HG02852 (cell line): ENCODE measurements at regions not wholly inside any gene's neighbourhood (a gene's known extent, or its start where the extent isn't known, plus 50 kb on each side); places are given as distances from the start of the nearest gene placed in this dataset.
"Not testable (repeated sequence)": the region's sequence is repeated elsewhere in the genome, so short reads cannot be mapped to it uniquely, and the experiment has no call there.

Experiments used
- ATAC-seq: cut with Tn5 transposase; IDR thresholded peaks from one replicate; pipeline ENCODE4 v1.9.1; 2021; ENCODE audit warnings: mild to moderate bottlenecking, moderate library complexity; ENCODE audit not compliant: unreplicated experiment

DNA sequence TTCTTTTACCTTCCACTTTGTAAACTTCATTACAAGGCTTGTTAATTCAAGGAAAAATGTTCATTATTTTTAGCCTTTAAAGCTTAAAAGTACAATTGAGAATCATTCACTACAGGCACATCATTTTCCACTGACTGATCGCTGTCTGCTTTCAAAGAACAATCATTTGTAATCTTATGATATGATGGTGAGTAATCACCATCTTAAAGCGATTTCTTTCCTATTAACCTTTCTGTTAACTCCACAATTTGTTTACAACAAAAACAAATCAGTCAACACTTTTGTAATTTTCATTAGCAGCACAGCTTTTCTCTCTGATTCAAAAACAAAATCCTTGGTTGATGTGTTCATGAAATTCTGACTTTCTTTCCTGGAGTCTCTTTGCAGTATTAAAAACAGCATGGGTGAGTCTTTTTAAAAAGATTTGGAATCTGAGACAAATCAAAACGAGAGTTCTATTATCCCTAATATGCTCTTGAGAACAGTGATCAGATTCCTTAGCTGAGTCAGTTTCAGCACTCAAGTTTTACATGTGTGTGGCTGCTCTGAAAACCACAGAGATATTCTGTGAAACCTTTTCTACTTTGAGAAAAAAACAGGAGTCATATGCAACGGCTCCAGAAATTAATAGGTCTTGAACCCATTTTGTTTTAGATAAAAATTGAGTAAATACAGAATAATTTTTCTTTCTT, 145.8 kb upstream of the TMPRSS15 start:
- no peak for ATAC-seq

GRCh38 chr21:18550361-18550760, 146.8 kb upstream of the TMPRSS15 start:
- no peak for ATAC-seq

- no peak for ATAC-seq
Observed at GRCh38 chr21:18553786-18554185, 150.2 kb upstream of the TMPRSS15 start.

GRCh38 chr21:18567770-18568169, 164.2 kb upstream of the TMPRSS15 start:
- ATAC-seq = not testable (repeated sequence)

DNA sequence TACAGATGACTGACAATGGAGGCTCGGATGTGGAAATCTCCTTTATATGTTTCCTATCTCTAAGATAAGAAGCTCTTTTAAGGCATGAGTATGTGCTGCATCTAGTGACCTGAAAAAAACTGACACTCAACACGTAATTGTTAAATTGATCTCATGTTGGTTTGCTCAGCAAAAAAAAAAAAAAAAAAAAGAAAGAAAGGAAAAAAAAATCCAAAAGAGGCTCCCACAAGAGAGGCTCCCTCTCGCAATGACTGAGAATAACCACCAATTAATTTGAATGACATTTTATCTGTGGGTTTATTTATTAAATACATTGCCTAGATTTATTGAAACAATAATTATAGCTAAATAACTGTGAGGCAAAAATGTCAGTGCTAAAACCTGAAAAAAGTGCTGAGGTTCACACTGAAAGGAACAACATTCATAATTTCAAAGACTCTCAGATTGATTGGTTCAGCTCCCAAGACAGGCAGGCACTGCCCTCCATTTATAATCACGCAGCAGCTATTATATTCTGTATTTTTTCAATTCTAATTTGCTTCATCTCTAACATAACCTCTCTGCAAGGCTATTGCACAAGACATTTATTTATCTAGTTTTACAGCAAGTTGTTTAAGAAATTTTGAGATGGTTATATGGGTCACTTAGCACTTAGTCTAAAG, 184.5 kb upstream of the TMPRSS15 start:
- no peak for ATAC-seq

- ATAC-seq = no peak
Observed at GRCh38 chr21:18601146-18601545, 197.6 kb upstream of the TMPRSS15 start.

GRCh38 chr21:18602711-18603110, 199.1 kb upstream of the TMPRSS15 start:
- ATAC-seq = no peak

DNA sequence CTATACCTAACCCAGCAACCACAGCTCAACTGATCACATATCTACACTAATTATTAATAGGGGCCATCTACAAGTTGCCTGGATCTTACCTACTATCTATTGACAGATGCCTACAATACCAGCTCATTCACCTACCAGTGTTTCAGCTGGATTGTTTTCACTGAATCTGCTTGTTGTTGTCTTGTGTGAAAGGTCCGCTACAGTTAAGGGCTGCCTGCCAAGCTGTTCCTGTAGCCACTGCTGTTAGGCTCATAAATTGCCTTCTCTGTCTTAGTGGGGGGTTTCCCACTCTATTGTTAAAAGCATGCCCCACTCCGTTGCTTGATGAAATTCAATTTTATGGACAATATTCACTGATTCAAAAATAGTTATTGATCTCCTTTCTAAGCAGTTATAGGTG, 199.7 kb upstream of the TMPRSS15 start:
- ATAC-seq = no peak

DNA sequence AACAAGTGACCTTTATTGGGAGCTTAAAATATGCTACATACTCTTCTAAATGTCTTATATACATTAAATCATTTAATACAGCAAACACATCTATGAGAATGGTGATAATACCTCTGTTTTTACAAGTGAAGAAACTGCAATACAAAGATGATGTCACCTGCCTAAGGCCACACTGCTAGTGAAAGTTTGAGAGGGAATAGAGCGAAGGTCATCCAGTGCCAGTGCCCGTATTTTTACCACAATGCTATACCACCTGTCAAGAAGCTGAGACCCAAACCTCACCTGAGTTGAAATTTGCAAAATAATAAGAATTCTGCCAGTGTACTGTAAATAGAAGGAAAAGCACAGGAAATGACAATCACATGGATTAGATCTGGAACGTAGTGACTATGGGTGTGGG, 200.4 kb upstream of the TMPRSS15 start:
- ATAC-seq = no peak

GRCh38 chr21:18608226-18608625, 204.6 kb upstream of the TMPRSS15 start:
- no peak for ATAC-seq

DNA sequence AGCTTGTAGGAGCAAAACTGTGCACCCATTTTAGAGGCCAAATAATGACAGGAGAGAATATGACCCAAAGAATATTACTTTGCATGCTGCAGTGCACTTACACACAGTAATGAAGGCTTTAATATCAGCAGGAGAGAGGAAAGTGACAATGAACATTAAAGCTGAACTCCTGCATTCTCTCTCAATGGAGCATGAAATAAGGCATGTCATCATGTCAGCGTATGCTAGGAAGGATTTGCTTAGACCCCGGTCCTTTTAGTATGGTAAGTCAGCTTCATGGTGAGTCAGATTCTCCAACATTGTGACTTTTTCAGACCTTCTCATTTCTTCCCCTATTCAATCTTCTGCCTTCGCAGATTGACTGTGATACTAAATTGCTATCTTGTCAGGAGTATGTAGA, 210.7 kb upstream of the TMPRSS15 start:
- ATAC-seq = no peak

- no peak for ATAC-seq
Observed at GRCh38 chr21:18617291-18617690, 213.7 kb upstream of the TMPRSS15 start.

- no peak for ATAC-seq
Observed at GRCh38 chr21:18620436-18620835, 216.9 kb upstream of the TMPRSS15 start.

GRCh38 chr21:18622383-18622782, 218.8 kb upstream of the TMPRSS15 start:
- no peak for ATAC-seq

GRCh38 chr21:18630446-18630845, 226.9 kb upstream of the TMPRSS15 start:
- ATAC-seq = no peak

GRCh38 chr21:18636897-18637296, 233.3 kb upstream of the TMPRSS15 start:
- ATAC-seq = no peak

DNA sequence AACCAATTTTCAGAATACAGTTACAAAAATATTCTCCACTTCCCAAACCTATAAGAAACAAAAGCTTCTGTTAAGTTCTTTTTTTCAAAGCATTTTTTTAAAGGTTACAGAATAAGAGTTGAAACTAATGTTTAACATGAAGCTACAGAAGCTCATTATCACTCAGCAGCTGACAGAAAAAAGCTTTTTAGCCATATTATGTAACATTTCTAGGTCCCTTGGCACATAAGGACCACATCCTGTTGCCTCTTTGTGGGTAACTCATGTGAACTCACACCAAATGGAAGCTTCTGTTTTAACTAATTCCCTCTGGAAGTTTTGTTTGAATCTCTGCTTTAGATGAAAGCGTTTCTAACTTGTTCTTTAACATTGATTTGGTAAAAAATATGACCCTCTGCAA, 242.5 kb upstream of the TMPRSS15 start:
- ATAC-seq = no peak

DNA sequence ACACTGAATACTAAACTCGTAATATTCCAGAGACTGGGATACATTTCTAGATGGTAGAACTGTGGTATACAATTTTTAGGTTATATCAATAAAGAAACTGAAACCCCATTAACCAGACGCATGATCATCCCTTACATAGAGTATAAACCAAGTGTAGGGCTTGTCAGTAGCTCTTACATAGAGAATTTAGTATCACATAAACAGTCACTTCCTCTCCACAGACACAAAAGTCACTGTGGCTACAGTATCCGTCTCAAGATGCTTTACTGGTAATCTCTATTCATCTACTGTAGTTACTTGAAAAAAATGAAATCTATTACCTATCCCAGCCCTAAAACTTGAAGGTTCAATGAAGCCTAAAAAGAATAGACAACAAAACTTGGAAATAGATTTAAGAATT, 252.3 kb upstream of the TMPRSS15 start:
- ATAC-seq = no peak

DNA sequence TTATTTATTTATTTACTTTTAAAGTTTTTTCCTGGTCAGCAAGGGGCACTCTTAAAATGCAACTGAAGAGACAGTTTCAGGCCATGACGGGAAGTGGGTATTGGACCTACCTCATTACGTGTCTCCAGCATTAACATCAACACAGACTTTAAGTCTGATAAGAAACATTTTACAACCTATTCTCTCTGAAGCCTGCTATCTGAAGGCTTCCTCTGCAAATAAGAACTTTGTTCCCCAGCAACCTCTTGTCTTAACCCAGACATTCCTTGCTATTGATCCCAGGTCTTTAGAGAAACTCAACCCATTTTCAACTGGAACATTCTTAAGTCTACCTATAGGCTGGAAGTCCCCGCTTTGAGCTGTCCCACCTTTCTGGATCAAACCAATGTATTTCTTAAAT, 258.3 kb upstream of the TMPRSS15 start:
- ATAC-seq = no peak

GRCh38 chr21:18663663-18664062, 260.1 kb upstream of the TMPRSS15 start:
- ATAC-seq = no peak

DNA sequence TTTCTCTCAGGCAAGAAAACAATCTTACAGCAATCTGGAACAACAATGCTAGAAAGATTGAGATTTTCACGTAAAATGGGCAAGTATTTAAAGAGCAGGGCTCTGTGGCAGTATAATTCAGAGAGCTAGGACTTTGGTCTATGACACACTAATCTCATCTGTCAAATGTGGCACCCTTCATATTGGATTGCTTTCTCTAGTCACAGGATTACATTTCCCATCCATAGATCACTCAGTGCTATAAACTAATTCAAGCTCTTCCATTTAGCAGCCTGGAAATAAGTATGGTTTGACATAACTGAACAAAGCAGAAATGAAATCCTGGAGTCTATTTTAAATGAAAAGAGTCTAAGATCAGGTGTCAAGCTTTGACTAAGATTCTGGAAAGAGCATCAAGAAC, 263.1 kb upstream of the TMPRSS15 start:
- ATAC-seq = no peak

- no peak for ATAC-seq
Observed at GRCh38 chr21:18673789-18674188, 270.2 kb upstream of the TMPRSS15 start.

DNA sequence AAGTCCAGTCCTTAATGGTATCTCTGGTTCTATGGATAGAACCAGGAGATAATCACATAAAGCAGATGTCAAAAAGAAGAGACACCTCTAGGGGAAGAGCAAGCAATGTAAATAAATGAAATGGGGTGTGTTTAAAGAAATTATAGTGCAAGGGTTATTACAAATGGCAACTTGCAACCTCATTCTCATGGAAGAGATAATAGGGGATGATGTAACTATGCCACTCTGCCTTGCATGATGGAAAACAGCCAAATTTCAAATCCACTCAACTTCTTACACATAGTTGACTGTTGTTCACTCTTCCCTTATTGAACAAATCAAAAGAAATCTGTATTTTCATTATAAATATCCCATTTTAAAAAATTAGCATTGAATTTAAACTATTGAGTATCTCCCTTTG, 274.0 kb upstream of the TMPRSS15 start:
- ATAC-seq = no peak
